Right forelimb (tissue), 1 donor: ENCODE measurements at regions not wholly inside any gene's neighbourhood (a gene's known extent, or its start where the extent isn't known, plus 50 kb on each side); places are given as distances from the start of the nearest gene placed in this dataset.

ENCODE experiments used
- DNase-seq: peaks from one replicate; pipeline ENCODE4 v3.0.0-alpha.2; 2018

DNA sequence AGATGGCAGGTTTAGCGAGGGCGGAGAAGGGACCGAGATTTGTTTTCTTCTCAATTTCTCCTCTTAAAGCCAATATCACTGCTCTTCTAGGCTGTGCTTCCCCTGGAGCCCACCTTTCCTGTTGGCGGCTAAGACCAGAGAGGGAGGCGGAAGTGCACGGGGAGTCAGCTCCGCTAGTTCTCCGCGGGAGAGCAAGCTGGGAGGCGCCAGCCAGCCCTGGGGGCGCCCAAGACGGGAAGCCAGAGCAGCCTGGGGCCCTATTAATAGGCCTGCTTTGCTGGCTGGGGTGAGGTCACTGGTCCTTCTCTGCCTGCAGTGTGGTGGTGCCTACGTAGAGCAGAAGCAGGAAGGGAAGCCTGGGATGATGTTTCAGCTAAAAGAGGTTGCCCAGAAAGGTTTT lies 61.6 kb downstream of the LSM5 start:
- no peak for DNase-seq

DNA sequence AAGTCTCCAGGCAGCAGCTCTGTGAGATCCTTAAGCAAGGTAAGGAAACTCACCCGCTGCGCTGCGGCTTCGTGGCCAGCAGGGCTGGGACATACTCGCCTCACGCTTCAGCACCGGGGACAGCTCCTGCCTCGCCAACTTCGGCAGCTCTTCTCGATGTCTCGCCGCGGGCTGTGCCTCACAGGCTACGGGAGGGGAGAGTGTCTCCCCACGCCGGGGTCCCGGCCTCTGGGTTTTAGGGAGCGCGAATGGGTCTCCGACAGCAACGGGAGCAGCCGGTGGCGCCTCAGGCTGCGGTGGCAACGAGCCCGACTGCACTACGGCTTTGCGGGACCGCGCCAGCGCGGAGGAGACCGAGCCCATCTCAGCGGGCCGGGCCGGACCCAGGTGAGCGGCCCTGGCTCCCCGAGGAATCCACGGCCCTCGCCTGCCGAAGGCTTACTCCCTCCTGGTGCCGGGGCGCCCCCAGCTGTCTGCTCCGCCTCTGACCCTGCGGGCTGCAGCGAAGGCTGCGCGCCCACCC lies 62.4 kb downstream of the LSM5 start:
- peak; percentile 84 for DNase-seq

DNA sequence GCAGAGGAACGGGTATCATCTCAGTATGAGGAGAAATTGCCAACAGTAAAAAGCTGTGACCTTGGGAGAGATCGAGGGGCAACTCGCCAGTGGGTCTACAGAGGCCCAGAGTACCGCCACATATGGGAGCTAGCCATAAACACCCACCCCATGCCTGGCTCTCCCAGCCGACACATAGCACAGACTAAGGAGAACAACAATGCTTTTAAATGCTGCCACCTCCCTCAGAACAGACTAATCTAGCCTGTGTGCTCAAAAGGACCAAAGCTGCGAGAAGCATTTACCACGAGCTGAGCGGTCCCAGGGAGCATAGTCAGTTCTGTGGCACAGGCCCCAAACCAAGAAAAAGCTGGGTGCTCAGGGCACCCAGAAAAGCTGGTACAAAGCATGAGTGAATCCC lies 73.3 kb downstream of the LSM5 start:
- no peak for DNase-seq

DNA sequence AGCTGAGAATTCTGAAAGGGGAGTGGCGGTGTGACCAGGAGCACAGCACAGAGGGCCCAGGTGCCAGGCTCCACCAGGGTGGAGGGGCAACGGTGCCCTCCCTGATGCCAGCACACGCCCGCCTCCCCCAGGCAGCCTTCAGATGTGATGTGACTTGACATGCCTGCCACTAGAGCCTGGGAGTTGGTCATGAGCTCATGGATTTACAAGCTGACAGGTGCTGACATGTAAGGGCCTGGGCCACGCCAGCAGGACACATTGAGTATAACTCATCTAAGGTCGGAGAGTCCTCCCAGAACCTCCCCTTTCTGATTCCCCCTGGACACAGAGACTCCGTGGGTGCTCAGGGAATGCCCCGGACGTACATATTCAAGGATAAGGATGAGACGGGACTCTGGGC lies 74.2 kb downstream of the LSM5 start:
- DNase-seq: no peak

DNA sequence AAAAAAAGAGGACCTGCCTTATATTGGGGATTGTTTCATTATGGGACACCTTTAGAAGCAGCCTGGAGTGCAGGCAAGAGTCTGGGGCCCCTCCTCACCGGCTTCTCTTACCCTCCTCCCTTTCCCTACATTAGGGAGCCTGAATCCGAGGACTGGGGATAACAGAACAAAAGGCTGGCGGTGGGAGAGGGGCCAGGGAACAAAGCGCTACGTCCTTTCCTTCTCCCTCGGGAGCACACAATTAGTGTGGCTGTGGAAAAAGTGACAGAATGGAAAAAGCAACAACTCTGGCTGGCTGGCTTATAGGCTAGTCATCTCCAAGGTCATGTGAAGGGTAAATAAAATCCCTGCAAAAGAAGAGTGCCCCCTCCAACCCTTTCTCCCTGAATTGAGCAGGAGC lies 74.7 kb downstream of the LSM5 start:
- no peak for DNase-seq

DNA sequence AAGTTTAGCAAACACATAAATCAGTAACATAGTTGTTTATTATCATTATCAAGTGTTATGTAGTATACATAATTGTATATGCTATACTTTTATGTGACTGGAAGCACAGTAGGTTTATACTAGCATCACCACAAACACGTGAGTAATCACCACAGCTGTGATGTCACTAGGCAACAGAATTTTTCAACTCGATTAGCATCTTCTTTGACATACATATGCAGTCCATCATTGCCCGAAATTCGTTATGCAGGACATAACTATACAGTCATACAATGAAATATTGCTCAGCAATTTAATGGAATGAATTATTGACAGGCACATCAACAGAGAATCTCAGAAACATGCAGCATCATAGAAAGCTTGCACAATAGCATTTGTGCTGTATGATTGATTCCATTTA lies 77.7 kb downstream of the LSM5 start:
- DNase-seq: no peak

DNA sequence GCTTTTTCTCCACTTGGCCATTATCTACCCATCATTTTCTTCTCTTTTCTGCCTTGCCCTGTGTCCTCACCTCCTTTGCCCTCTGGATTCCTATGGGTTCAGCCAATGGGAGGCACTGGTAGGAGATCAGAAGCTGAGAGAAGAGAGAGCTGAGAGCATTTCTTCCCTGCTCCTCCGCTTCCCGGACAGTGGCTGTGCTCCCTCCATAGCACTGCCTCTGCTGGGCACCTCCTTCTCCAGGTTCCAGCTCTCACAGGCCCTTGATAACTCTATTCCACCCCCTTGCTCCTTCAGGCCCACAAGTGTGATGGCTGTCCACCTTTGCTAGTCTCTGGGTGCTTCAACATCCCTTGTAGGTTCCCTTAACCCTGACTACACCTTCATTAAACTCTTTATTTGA lies 79.6 kb downstream of the LSM5 start:
- no peak for DNase-seq

DNA sequence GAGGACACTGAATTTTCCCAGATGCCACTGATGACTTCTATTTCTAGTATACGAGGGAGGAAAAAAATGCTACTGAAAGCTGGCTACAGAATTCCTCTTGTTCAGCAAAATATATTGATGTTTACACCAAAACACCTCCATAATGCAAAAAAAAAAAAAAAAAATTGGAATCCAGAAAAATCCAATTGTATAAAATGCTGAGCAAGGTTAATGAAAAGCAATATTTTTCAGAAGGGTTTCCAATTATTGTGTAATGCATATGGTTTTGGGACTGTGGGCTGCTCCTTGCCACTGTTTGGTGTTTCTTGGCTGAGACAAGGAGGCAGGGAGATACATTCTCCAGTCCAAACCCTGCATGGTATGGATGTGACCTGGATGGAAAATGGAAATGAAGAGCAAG lies 83.8 kb downstream of the LSM5 start:
- no peak for DNase-seq

DNA sequence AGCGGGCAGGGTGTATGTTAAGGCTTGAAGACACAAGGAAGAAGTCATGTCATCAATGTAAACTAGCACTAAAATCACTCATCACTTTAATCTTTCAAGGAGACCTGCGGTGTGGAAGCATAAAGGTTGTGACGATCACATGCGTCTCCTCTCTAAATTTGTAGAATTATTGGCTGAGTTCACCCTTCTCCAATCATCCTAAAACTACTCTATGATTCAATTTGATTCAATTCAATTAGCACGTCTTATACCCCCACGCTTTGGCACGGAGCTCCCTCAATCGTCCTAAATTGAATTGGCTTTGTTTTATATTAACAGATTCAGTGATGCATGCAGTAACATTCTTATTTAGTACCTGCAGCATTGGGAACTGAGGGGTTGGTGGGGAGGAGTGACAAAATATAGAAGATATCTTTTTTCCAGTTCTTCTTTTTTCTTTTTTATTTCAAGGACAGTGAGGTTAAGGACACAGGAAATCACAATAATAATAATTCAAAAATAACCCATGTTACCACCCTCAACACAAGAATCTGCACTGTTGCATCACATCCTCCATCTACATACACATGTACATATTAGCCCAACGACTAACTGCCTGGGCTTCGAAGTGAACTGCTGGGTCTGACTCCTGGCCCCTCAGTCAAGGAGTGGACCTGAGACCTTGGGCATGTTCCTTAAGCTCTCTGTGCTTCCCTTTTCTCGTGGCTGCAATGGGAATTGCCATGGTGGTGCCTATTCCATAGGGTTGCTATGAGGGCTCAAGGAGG lies 86.5 kb downstream of the LSM5 start:
- DNase-seq: no peak

DNA sequence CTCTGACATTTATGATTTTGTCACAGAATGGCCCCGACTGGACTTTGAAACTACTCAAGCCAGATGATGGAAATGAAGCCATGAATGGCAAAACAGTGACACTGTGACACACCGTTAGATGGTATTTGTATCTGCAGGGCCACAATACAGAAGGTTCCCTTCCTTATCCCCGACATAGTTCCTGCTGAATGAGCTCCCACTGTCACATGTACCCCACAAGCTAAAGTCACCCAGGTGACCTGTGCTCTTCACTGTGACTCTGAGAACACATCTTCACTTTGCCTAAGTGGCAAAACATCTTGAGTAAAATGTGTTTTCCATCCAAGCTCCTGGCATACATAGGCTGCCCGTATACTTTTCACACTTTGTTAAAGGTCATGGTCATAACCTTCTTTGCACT lies 89.5 kb downstream of the LSM5 start:
- no peak for DNase-seq

DNA sequence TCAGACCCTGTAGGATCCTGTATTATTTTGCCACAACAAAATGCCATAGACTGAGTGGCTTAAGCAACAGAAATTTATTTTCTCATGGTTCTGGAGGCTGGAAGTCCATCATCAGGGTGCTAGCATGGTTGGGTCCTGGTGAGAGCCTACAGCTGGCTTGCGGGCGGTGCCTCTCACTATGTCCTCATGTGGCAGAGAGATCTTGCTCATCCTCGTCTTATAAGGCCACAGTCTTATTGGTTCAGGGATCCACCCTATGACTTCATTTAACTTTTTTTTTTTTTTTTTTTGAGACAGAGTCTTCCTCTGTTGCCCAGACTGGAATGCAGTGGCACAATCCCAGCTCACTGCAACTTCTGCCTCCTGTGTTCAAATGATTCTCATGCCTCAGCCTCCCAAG lies 90.9 kb downstream of the LSM5 start:
- DNase-seq: no peak

DNA sequence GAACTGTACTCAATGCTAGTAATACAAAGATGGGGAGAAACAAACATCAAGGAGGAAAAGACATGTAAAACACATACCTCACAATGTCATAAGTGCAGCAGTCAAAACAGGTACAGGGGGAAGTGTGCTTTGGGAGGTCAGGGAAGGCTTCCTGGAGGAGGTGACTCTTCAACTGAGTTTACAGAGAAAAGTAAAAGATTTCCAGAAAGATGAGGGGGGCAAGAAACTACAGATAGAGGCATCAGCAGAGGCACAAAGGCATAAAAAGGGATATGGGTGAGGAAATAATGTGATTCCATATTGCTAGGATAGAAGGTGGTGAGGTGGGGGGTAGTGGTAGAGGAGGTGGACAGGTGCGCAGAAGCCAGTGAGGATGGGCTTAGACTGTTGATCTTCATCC lies 95.0 kb downstream of the LSM5 start:
- no peak for DNase-seq

DNA sequence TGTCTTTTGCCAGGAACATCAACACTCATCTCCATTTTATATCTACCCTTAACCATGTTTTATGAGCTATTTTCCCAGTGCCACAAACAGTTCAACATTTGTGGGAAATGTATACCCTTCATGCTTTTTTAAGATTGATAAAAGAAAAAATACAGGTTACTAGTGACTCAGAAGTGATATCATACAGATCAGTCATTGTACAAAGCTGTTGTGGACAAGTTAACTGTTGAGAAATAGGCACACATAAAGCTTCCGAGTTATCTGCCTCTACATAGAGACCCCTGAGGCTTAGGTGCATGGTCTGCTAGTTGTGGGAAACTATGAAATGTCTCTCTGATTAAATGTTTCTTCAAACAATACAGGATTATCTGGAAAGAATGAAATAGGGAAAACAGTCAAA lies 96.3 kb downstream of the LSM5 start:
- DNase-seq: no peak

DNA sequence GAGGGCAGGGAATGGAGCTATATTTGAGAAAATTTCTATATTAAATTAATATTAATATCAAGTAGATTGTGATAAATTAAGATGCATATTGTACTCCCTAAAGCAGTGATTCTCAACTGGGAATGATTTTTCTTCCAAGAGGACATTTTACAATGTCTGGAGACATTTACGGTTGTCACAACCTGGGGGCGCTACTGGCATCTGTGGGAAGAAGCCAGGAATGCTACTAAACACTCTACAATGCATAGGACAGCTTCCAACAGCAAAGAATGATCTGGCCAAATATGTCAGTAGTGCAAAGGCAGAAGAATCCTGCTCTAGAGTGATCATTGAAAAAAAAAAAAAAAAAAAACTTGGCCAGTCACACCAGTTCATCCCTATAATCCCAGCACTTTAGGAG lies 100.0 kb downstream of the LSM5 start:
- DNase-seq: no peak

DNA sequence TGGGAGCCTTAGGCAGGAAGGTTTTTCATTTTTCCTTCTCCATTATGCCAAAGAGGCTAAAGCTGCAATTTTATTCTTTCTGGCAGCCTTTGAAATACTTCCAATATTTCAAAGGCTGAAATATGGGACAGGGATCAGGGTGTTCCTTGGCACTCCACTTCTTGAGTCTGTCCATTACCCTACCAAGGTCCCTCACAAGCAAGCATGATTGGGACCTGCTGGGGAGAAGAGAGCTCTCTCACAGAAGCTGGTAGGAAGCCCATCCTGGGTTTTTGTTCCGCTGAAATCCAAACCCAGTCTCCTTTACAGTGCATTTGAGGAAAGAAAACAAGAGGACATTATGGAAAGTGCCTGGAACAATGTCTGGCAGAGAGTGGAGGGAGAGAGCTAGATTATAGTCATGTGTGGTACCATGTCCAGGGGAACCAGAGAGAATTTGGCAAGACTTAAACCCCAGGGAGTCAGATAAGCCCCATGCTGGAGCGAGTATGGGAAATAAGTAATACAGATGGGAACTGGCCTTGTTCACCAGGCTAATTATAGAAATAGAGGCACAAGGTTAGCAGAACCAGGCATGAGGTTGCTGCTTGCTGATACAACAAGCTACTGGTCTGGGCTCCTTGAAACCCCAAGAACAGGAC lies 104.7 kb downstream of the LSM5 start:
- no peak for DNase-seq

DNA sequence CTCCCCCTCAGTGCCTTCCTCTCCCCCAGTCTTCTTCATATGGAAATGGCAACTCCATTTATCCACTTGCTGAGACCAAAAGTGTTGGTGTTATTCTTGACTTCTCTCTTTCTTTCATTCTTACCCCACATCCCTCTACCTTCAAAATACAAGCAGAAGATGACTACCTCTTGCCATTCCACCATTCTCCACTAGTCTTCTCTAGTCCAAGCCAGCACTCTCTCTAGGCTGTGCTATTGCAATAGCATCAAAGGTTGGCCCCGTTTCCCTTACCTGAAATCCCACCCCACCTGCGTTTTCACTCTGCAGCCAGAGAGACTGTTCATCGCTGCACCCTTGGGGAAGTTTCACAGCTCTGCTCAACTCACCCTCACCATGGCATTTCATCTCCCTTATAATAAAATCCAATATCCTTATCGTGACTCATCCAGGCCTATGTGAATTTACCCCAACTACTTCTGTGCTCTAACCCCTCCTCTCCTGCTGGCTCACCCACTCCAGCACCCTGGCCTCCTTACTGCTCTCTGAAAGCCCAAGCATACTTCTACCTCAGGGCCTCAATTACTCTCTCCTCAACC lies 109.1 kb downstream of the LSM5 start:
- no peak for DNase-seq

DNA sequence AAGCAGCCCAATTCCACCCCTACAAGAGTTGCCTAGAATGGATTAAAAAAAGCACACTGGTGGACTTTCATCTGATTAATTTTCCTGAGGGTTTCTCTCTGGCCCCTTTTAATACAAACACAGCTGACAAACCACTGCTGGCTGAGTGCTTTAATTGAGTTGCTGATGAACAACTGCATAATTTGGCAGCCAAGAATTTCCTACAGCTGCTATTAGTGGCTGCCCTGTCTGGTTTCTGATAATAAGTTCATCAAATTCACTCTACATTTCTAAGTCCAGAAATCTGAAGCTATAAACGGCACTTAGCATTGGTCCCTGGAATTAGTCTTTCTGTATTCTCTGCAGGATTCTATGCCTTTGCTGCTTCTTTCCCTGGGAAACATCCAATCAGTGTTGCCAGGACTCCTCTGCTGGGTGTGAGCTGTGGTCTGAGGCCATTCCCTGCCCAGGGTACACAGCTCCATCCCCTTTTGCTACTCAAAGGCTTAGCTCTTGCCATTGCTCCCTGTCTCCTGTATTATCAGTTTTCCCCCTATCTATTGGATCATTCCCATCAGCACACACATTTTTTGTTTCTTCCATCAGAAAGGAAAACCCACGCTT lies 110.6 kb downstream of the LSM5 start:
- no peak for DNase-seq

DNA sequence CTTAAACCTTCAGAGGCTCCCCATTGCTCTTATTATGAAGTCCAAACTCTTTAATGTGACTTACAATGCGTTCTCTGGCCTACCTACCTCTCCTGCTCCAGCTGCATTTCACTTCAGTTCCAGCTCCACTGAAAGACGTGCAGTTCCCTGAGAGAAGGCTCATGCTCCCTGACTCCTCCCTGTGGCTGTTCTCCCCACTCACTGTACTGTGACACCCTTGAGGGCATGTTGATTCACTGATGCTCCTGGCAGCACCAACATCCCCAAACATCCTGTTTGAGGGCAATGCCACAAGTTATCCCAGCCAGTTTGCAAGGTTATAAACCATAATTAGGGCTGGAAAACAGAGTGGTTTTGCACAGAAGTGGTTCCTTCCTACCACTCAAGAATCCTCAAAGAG lies 111.2 kb downstream of the LSM5 start:
- no peak for DNase-seq

DNA sequence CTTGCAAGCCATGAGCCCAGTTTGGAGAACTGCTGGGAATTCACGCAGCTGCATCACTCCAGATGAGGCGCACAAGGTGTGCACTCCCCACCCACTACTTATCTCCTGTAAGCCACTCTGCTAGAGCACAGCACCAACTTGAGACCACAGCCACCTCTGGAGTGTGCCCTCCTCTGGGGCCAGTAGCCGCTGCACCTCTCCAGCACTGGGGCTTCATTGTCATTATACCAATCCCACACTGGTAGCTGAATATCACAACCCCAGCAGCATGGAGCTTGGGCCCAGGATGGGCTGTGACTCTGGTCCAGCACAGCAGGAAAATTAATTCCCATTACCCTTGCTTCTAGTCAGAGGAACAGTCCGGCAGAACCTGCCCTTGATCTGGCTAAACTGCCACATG lies 125.6 kb downstream of the LSM5 start:
- no peak for DNase-seq

DNA sequence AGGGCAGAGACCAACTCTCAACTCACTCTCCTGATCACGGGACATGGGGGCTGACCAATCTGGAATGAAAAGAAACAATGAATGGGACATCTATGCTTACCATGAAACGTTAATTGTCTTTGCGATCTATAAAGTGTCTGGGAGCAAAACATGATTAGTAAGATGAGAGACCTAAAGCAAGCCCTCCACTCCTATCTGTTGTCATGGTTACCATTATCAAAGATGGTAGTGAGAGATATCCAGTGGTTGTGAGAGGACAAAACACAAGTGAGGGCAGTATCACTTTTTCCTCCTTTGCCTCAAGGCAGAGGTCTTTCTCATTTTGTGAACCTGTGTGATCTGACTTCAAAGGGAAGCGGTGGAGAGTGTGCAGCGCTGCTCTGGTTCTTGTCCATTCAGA lies 130.1 kb downstream of the LSM5 start:
- DNase-seq: no peak

DNA sequence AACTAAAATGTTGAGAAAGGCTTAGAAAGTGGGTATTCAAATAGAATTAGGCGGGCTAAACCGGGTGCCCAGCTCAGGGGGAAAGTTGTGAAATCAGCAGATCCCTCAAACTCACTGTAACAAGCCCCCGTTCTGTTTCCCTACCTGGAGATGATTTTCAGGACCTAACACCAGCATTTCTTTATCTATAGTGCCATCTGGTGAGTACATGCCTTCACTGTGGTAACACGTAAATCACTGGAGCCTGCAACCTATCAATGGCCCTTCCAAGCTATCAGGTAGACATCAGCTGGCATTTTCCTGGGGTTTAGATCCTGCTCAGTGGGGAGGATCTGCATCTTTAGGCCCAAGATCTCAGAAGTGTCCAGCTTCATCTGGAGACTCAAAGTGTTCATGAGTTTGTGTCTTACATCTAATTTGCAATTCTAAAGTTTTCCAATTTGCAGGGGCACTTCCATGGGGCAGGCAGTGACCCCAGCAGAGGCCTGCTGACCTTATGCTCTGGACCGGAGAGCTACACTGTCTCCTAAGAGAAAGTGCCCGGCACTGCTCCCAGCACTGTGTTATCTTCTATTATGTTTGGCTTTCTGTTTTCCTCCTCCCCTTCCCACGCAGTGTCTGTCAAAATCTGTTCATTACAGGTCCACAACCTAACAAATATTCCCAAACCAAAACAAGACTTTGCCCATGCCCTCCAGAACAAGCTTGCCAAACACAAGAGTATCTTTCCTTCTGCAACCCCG lies 132.5 kb downstream of the LSM5 start:
- DNase-seq: no peak

DNA sequence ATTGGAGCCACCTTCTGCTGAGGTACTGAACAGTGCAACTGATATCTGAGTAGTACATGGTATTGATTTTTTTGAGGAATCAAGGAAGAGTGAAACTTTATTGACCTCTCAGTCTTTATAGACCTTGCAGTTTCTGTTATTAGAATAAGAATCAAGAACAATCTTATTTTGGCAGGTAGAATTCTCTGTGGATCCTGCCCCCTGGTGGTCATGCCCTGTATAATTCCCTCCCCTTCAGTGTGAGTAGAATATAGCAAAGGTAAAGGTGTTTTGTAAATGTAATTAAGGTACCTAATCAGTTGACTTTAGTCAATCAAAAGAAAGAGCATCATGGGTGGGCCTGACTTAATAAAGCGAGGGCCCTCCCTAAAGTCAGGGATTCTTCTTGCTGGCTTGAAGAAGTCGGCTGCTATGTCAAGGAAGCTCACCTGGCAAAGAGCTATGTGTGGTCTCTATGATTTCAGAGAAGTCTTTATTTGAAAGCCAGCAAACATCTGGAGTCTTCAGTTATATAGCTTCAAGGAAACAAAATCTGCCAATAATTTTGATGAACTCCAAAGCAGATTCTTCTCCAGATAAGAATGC lies 142.8 kb downstream of the LSM5 start:
- DNase-seq: no peak

DNA sequence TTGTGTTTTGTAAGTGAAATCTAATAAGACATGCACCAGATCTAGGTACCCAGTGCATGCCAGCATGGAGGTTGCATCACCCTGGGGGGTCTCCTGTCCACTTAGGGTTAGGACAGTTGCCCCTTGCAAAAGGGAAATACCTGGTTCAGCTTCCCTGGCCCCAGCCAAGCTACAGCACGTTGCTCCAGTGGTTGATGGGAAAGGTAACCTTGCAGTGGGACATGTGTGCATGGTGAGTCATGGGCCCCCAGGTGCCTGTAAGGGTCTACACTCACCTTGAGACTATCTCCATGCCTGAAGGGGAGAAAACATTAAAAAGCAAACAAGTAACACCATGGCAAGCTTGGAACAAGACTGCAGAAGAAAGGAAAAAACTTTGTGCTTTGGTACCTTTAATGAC lies 143.9 kb downstream of the LSM5 start:
- no peak for DNase-seq
